ENCODE measurements at regions not wholly inside any gene's neighbourhood (a gene's known extent, or its start where the extent isn't known, plus 50 kb on each side); places are given as distances from the start of the nearest gene placed in this dataset.

DNA sequence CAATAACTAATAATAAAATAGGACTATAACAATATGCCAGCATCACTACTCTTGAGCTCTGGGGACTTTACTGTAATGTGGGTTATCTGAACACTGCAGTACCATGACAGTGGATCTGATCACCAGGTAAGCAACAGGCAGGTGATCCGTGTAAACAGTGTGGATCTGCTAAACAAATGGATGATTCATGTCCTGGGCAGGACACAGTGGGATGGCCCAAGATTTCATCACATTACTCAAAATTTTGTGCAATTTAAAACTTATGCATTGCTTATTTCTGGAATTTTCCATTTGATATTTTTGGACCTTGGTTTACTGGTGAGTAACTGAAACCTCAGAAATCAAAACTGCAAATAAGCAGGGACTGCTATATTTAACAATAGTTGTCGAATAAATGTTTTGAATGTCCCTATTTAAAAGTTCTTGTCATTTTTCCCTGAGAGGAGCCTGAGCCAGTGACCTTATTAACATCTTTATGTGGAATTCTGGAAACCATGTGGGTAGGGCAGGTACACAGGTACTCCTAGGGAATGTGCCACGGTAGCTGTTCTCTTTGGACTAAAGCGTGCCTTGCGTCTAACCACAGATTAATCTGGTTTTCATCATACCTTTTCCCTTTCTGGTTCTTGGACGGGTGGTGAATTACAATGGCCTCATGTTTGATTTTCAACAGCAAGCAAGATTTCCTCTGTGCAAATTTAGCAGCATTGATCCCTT lies 214.5 kb upstream of the SASH1 start:
- no peaks in the 10 kb centered on the region for H3K9me3 Mint-ChIP-seq
- no peaks in the 10 kb centered on the region for H3K4me1 Mint-ChIP-seq
- ChIA-PET CTCF (no interaction called here), POLR2A (no interaction called here)
- Histone ChIP-seq H3K9me3 (ENCODE audit: low read length) (no peaks in the 10 kb centered on the region), H3K4me1 (ENCODE audit: insufficient read depth, low read length) (no peaks in the 10 kb centered on the region), H3K4me3 (ENCODE audit: low read length) (no peak overlapping the region), H3K27ac (ENCODE audit: low read depth, low read length) (no peak overlapping the region), H3K27me3 (ENCODE audit: insufficient read depth, low read length, poor library complexity, severe bottlenecking) (no peaks in the 10 kb centered on the region), H3K36me3 (ENCODE audit: insufficient read depth, low read length) (no peaks in the 10 kb centered on the region)
- no peak overlapping the region for H3K4me3 Mint-ChIP-seq
- H3K27ac Mint-ChIP-seq: no peak overlapping the region
- H3K27me3 Mint-ChIP-seq: peaks cover 0 to 5% of the 10 kb centered on the region in 2 donors
- H3K36me3 Mint-ChIP-seq: no peaks in the 10 kb centered on the region
- DNase-seq: no peak

DNA sequence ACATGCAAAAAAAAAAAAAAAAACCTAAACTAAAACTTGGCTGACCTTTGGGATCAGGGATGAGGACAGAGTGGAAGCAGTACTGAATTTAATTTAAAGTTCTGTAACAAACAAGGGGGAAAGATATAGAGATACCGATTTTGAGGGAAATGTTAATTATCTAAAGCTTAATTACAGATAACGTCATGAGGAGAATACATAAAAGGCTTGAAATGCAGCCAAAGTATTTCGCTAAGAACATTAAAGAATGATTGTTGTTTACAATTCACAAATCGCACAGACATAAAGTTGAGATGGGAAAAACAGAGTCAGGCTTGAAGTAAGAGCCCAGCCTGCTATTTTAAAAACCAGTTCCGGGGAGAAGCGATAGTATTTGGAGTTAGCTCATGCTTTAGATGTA lies 208.0 kb upstream of the SASH1 start:
- H3K27me3 Mint-ChIP-seq: peaks cover 2 to 5% of the 10 kb centered on the region in 2 donors
- Histone ChIP-seq H3K27me3 (ENCODE audit: insufficient read depth, low read length, poor library complexity, severe bottlenecking) (no peaks in the 10 kb centered on the region), H3K36me3 (ENCODE audit: insufficient read depth, low read length) (no peaks in the 10 kb centered on the region), H3K4me1 (ENCODE audit: insufficient read depth, low read length) (no peaks in the 10 kb centered on the region), H3K27ac (ENCODE audit: low read depth, low read length) (no peak overlapping the region), H3K9me3 (ENCODE audit: low read length) (no peaks in the 10 kb centered on the region), H3K4me3 (ENCODE audit: low read length) (no peak overlapping the region)
- no peaks in the 10 kb centered on the region for H3K36me3 Mint-ChIP-seq
- H3K4me3 Mint-ChIP-seq: no peak overlapping the region
- peaks cover 2 to 6% (median 5%) of the 10 kb centered on the region in 5 donors for H3K9me3 Mint-ChIP-seq
- DNase-seq: no peak
- ChIA-PET POLR2A (no interaction called here), CTCF (no interaction called here)
- H3K27ac Mint-ChIP-seq: no peak overlapping the region
- no peaks in the 10 kb centered on the region for H3K4me1 Mint-ChIP-seq

DNA sequence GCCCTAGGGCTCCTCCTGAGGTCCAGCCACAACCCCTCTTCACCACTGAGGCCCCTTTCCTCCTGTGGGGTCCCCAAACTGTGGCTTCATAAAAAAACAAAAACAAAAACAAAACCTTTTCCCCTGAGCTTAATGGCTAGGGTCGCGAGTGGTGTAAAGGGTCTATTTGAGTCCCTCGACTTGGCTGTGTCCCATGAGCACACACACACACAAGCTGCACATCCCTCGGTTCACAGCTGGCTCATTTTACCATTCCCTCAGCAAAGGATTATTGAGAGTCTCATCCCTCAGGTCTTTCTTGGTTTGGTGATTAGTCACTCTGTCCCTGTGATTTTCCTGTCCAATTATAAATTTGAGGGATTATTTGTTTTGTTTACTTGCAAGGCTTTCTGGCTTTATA lies 206.1 kb upstream of the SASH1 start:
- Histone ChIP-seq H3K9me3 (ENCODE audit: low read length) (no peaks in the 10 kb centered on the region), H3K36me3 (ENCODE audit: insufficient read depth, low read length) (no peaks in the 10 kb centered on the region), H3K4me1 (ENCODE audit: insufficient read depth, low read length) (no peaks in the 10 kb centered on the region), H3K4me3 (ENCODE audit: low read length) (no peak overlapping the region), H3K27ac (ENCODE audit: low read depth, low read length) (no peak overlapping the region), H3K27me3 (ENCODE audit: insufficient read depth, low read length, poor library complexity, severe bottlenecking) (no peaks in the 10 kb centered on the region)
- CTCF ChIA-PET: no interaction called here
- Mint-ChIP-seq H3K27ac (no peak overlapping the region), H3K9me3 (peaks cover 2 to 6% (median 5%) of the 10 kb centered on the region in 5 donors), H3K27me3 (peaks cover 2 to 3% of the 10 kb centered on the region in 2 donors), H3K36me3 (no peaks in the 10 kb centered on the region), H3K4me1 (no peaks in the 10 kb centered on the region), H3K4me3 (no peak overlapping the region)
- POLR2A ChIA-PET: no interaction called here
- DNase-seq: no peak

DNA sequence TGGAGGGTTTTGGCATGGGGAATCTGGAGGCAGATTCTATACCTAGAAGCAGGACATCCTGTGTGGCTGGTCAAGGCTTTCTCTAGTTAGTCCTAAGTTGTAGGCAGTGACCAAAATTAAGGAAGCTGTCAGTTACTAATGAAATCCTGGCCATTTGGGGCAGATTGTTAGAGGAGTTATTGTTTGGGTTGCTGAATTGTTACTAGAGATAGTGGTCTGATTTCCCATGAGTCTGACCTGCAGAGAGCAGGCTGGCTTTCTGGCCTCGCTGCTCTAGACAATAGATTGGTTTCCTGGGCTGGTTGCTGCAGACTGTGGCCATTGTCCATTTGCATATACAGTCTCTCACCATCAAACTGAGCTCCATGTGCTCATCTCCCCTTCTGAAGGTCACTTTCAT lies 205.0 kb upstream of the SASH1 start:
- no peaks in the 10 kb centered on the region for H3K4me1 ChIP-seq (ENCODE audit: insufficient read depth, low read length)
- Mint-ChIP-seq H3K27me3 (peaks cover 2 to 7% of the 10 kb centered on the region in 2 donors), H3K4me3 (no peak overlapping the region), H3K4me1 (no peaks in the 10 kb centered on the region), H3K36me3 (no peaks in the 10 kb centered on the region), H3K27ac (no peak overlapping the region), H3K9me3 (peaks cover 2 to 6% (median 5%) of the 10 kb centered on the region in 5 donors)
- no peaks in the 10 kb centered on the region for H3K9me3 ChIP-seq (ENCODE audit: low read length)
- no peak for DNase-seq
- ChIA-PET CTCF (no interaction called here), POLR2A (no interaction called here)
- no peaks in the 10 kb centered on the region for H3K36me3 ChIP-seq (ENCODE audit: insufficient read depth, low read length)
- H3K27ac ChIP-seq (ENCODE audit: low read depth, low read length): no peak overlapping the region
- H3K4me3 ChIP-seq (ENCODE audit: low read length): no peak overlapping the region
- H3K27me3 ChIP-seq (ENCODE audit: insufficient read depth, low read length, poor library complexity, severe bottlenecking): no peaks in the 10 kb centered on the region

- Histone ChIP-seq H3K36me3 (ENCODE audit: insufficient read depth, low read length) (no peaks in the 10 kb centered on the region), H3K27me3 (ENCODE audit: insufficient read depth, low read length, poor library complexity, severe bottlenecking) (no peaks in the 10 kb centered on the region), H3K4me3 (ENCODE audit: low read length) (no peak overlapping the region), H3K27ac (ENCODE audit: low read depth, low read length) (no peak overlapping the region), H3K4me1 (ENCODE audit: insufficient read depth, low read length) (no peaks in the 10 kb centered on the region), H3K9me3 (ENCODE audit: low read length) (no peaks in the 10 kb centered on the region)
- no peak overlapping the region for H3K4me3 Mint-ChIP-seq
- H3K9me3 Mint-ChIP-seq: peaks cover 2 to 6% (median 5%) of the 10 kb centered on the region in 5 donors
- no peaks in the 10 kb centered on the region for H3K4me1 Mint-ChIP-seq
- no peaks in the 10 kb centered on the region for H3K36me3 Mint-ChIP-seq
- H3K27me3 Mint-ChIP-seq: peaks cover 1 to 14% of the 10 kb centered on the region in 2 donors
- ChIA-PET POLR2A (no interaction called here), CTCF (no interaction called here)
- DNase-seq: no peak
- no peak overlapping the region for H3K27ac Mint-ChIP-seq
These were observed 204.1 kb upstream of the SASH1 start for GRCh38 chr6:148138573-148138972.

DNA sequence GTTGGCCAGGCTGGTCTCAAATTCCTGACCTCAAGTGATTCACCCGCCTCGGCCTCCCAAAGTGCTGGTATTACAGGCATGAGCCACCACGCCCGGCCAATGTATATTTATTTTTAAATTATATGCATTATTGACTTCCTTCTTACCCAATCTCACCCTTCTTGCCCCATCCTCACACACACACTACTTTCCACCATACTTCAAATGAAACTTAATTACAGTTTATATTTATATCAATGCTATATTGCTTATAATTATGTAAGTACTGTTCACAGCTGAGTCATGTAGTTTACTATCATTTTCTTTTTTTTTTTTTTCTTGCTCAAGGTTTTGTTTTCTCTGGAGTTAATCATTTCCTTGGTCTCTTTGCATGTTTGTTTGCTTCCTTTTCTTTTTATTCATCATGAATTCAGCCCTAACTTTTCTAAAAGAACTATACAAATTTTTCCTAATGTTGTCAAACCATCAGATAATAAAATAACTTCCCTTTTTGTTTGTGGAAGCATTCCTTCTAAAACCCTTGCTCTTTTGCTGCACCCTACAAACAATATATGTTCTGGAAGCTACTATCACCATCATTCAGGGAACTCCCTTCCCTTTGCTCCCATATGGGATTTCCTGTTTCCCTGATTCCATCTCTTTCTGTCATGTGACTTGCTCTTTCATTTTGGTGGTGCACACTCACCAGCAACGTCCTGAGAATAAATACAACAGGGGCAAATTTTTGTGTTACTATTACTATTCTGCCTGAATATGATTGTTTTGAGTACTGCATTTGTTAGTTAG lies 201.7 kb upstream of the SASH1 start:
- Mint-ChIP-seq H3K4me3 (no peak overlapping the region), H3K27ac (no peak overlapping the region), H3K36me3 (no peaks in the 10 kb centered on the region), H3K27me3 (peaks cover 2 to 19% of the 10 kb centered on the region in 2 donors), H3K4me1 (no peaks in the 10 kb centered on the region), H3K9me3 (peaks cover 2 to 5% (median 4%) of the 10 kb centered on the region in 5 donors)
- no peak overlapping the region for H3K4me3 ChIP-seq (ENCODE audit: low read length)
- H3K27ac ChIP-seq (ENCODE audit: low read depth, low read length): no peak overlapping the region
- POLR2A ChIA-PET: no interaction called here
- no peaks in the 10 kb centered on the region for H3K9me3 ChIP-seq (ENCODE audit: low read length)
- H3K27me3 ChIP-seq (ENCODE audit: insufficient read depth, low read length, poor library complexity, severe bottlenecking): no peaks in the 10 kb centered on the region
- no peaks in the 10 kb centered on the region for H3K36me3 ChIP-seq (ENCODE audit: insufficient read depth, low read length)
- CTCF ChIA-PET: no interaction called here
- no peaks in the 10 kb centered on the region for H3K4me1 ChIP-seq (ENCODE audit: insufficient read depth, low read length)
- DNase-seq: no peak

DNA sequence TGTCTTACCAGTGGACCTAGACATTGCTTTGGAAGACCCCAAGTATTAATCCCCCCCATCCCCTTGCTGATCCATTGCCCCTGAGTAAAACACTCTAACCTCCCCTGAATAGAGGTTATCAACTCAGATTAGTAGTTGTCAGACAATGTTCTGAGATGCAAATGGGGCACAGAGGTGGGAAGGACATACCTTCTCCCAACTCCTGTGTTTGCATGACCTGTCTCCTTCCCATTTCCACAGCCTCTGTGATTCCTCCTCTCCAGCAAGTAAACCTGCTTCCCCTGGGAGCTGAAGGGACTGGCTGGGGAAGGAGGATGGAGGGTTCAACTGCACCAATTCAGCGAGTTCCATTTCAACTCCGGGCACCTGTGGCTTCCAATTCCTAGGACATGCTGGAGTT lies 199.8 kb upstream of the SASH1 start:
- ChIA-PET CTCF (no interaction called here), POLR2A (no interaction called here)
- Mint-ChIP-seq H3K27me3 (peaks cover 2 to 19% of the 10 kb centered on the region in 2 donors), H3K9me3 (peaks cover 0 to 2% (median 0%) of the 10 kb centered on the region in 5 donors), H3K4me3 (no peak overlapping the region), H3K4me1 (peaks cover 3 to 8% (median 7%) of the 10 kb centered on the region in 3 donors), H3K27ac (no peak overlapping the region), H3K36me3 (no peaks in the 10 kb centered on the region)
- Histone ChIP-seq H3K36me3 (ENCODE audit: insufficient read depth, low read length) (no peaks in the 10 kb centered on the region), H3K27ac (ENCODE audit: low read depth, low read length) (no peak overlapping the region), H3K9me3 (ENCODE audit: low read length) (no peaks in the 10 kb centered on the region), H3K4me3 (ENCODE audit: low read length) (no peak overlapping the region), H3K27me3 (ENCODE audit: insufficient read depth, low read length, poor library complexity, severe bottlenecking) (no peaks in the 10 kb centered on the region), H3K4me1 (ENCODE audit: insufficient read depth, low read length) (no peaks in the 10 kb centered on the region)
- no peak for DNase-seq

DNA sequence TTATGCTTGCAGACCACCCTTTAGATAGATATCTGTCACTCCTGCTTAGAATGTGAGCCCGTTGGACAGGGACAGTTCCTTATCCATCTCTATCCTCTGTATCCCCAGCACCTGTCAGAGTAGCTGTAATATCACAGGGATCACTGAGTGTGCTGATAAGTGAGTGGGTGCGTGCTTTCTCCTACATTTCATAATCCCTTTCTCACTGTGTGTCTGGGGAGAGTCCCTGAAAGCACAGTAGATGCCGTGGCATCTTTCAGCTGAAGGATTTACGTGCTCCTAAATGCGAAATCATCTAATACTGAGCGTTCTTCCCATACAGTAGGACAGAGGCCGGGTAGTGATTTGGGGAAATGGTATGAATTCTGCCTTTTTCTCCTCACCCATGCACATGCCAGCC lies 198.9 kb upstream of the SASH1 start:
- peaks cover 3 to 8% (median 7%) of the 10 kb centered on the region in 3 donors for H3K4me1 Mint-ChIP-seq
- Histone ChIP-seq H3K4me1 (ENCODE audit: insufficient read depth, low read length) (no peaks in the 10 kb centered on the region), H3K4me3 (ENCODE audit: low read length) (no peak overlapping the region), H3K36me3 (ENCODE audit: insufficient read depth, low read length) (no peaks in the 10 kb centered on the region), H3K27me3 (ENCODE audit: insufficient read depth, low read length, poor library complexity, severe bottlenecking) (no peaks in the 10 kb centered on the region), H3K27ac (ENCODE audit: low read depth, low read length) (no peak overlapping the region), H3K9me3 (ENCODE audit: low read length) (no peaks in the 10 kb centered on the region)
- no peak overlapping the region for H3K4me3 Mint-ChIP-seq
- H3K27me3 Mint-ChIP-seq: peaks cover 2 to 19% of the 10 kb centered on the region in 2 donors
- no peak for DNase-seq
- H3K27ac Mint-ChIP-seq: no peak overlapping the region
- no peaks in the 10 kb centered on the region for H3K36me3 Mint-ChIP-seq
- POLR2A ChIA-PET: no interaction called here
- CTCF ChIA-PET: no interaction called here
- H3K9me3 Mint-ChIP-seq: no peaks in the 10 kb centered on the region

Measured in CD8-positive, alpha-beta memory T cell (primary cell).